PC-3 (cell line): ENCODE measurements at regions not wholly inside any gene's neighbourhood (a gene's known extent, or its start where the extent isn't known, plus 50 kb on each side); places are given as distances from the start of the nearest gene placed in this dataset.

Experiments
- ATAC-seq: fragments of 200-7000 bp; cut with Tn5 transposase; 2 replicates; pipeline ENCODE4 v1.9.1; 2020; ENCODE audit warnings: mild to moderate bottlenecking, moderate library complexity
- BruUV-seq: library from RNA; stranded (reverse); fragments of 400-500 nt; replicated peaks from 2 replicates; lab custom pipeline; 2021; lab: Mats Ljungman, UMichigan
- CTCF ChIA-PET: fragments of 300-600 bp; sonication (Branson Sonifier 250); formaldehyde crosslinking; loops from one replicate; lab custom pipeline; 2022; ENCODE audit warnings: antibody characterized with exemption; lab: Charles Lee
- POLR2A ChIA-PET: fragments of 300-600 bp; sonication (Branson Sonifier 250); formaldehyde crosslinking; loops from one replicate; lab custom pipeline; 2022; ENCODE audit warnings: antibody characterized with exemption; ENCODE audit not compliant: unreplicated experiment; lab: Charles Lee
- DNase-seq: peaks from one replicate; pipeline ENCODE4 v3.0.0-alpha.2; 2015
- H2AFZ ChIP-seq: fragments of 300-600 bp; sonication (generic); 2 replicates; pipeline ENCODE4 v1.6.0; 2016; ENCODE audit warnings: antibody characterized with exemption, low read length
- H3F3A ChIP-seq: fragments of 300-600 bp; sonication (generic); one replicate; pipeline ENCODE4 v1.6.0; 2017; ENCODE audit warnings: antibody characterized with exemption, low read length, control low read depth, mild to moderate bottlenecking; ENCODE audit not compliant: unreplicated experiment
- H3K27ac ChIP-seq: fragments of 300-600 bp; sonication (generic); 2 replicates; pipeline ENCODE4 v1.5.1; 2016; ENCODE audit warnings: mild to moderate bottlenecking, low read length
- H3K27me3 ChIP-seq: fragments of 300-600 bp; sonication (generic); 2 replicates; pipeline ENCODE4 v1.6.1; 2016; ENCODE audit warnings: low read length, mixed read lengths
- H3K36me3 ChIP-seq: fragments of 300-600 bp; sonication (generic); 2 replicates; pipeline ENCODE4 v1.6.1; 2016; ENCODE audit warnings: low read depth, mixed run types, low read length, mixed read lengths
- H3K4me1 ChIP-seq: fragments of 300-600 bp; sonication (generic); 2 replicates; pipeline ENCODE4 v1.5.1; 2016; ENCODE audit warnings: low read length; ENCODE audit not compliant: insufficient read depth
- H3K4me2 ChIP-seq: fragments of 300-600 bp; sonication (generic); 2 replicates; pipeline ENCODE4 v1.6.0; 2016; ENCODE audit warnings: low read length
- H3K4me3 ChIP-seq: fragments of 300-600 bp; sonication (generic); 2 replicates; pipeline ENCODE4 v1.5.1; 2016; ENCODE audit warnings: mild to moderate bottlenecking, low read length, mixed read lengths
- H3K79me2 ChIP-seq: fragments of 300-600 bp; sonication (generic); 2 replicates; pipeline ENCODE4 v1.6.1; 2017; ENCODE audit warnings: low read length, mixed read lengths
- H3K9ac ChIP-seq: fragments of 300-600 bp; sonication (generic); 2 replicates; pipeline ENCODE4 v1.6.0; 2016; ENCODE audit warnings: mild to moderate bottlenecking, low read length
- H3K9me2 ChIP-seq: fragments of 300-600 bp; sonication (generic); replicated peaks from 2 replicates; pipeline ENCODE4 v1.6.1; 2016; ENCODE audit warnings: mixed run types, low read length, mixed read lengths
- H3K9me3 ChIP-seq: fragments of 300-600 bp; sonication (generic); 2 replicates; pipeline ENCODE4 v1.6.1; 2016; ENCODE audit warnings: low read length, mixed read lengths
- H4K20me1 ChIP-seq: fragments of 300-600 bp; sonication (generic); 2 replicates; pipeline ENCODE4 v1.6.1; 2016; ENCODE audit warnings: low read length, mixed read lengths
- CTCF ChIP-seq: fragments of 300-600 bp; sonication (generic); conservative IDR thresholded peaks from 2 replicates; pipeline ENCODE4 v1.5.1; 2017; ENCODE audit warnings: antibody characterized with exemption, low read depth, mild to moderate bottlenecking, low read length
- EZH2 ChIP-seq: fragments of 300-600 bp; sonication (generic); IDR thresholded peaks from one replicate; pipeline ENCODE4 v1.6.1; 2017; ENCODE audit warnings: antibody characterized with exemption, mild to moderate bottlenecking, low read length; ENCODE audit not compliant: unreplicated experiment
- EZH2phosphoT487 ChIP-seq: fragments of 300-600 bp; sonication (generic); IDR thresholded peaks from 2 replicates; pipeline ENCODE4 v1.6.1; 2018; ENCODE audit warnings: mild to moderate bottlenecking, antibody characterized with exemption, low read length, borderline replicate concordance
- intact Hi-C: fragments of 100-400 bp; cut with micrococcal nuclease; formaldehyde crosslinking; loops from 2 replicates; pipeline ENCODE4 v1.9.0; 2023

GRCh38 chr1:108045460-108045859, 80.5 kb upstream of the VAV3 start:
- ATAC-seq (no peak), DNase-seq (no peak)
- no peaks in the 10 kb centered on the region for H3F3A ChIP-seq
- H3K27ac ChIP-seq, result no peak overlapping the region
- no peaks in the 10 kb centered on the region for H3K9me3 ChIP-seq
- no TSS peak for BruUV-seq
- intact Hi-C loops, result loop anchor here (5.0 kb wide), 1 partner anchor 37 kb away; no protein-coding TSS in a partner anchor
- no peaks in the 10 kb centered on the region for H3K9me2 ChIP-seq
- H3K36me3 ChIP-seq, result no peaks in the 10 kb centered on the region
- H3K4me1 ChIP-seq, result peaks cover 19% of the 10 kb centered on the region
- H4K20me1 ChIP-seq, result no peaks in the 10 kb centered on the region
- no peak for TF ChIP-seq EZH2
- TF ChIP-seq CTCF, result no peak
- no peak for TF ChIP-seq EZH2phosphoT487
- ChIA-PET CTCF (no interaction called here), POLR2A (no interaction called here)
- no peak overlapping the region for H3K4me2 ChIP-seq
- no peak overlapping the region for H3K4me3 ChIP-seq
- H2AFZ ChIP-seq, result no peak overlapping the region
- H3K27me3 ChIP-seq, result no peaks in the 10 kb centered on the region
- no peaks in the 10 kb centered on the region for H3K79me2 ChIP-seq
- no peak overlapping the region for H3K9ac ChIP-seq

GRCh38 chr1:108044318-108044717, 79.3 kb upstream of the VAV3 start:
- no peak for TF ChIP-seq EZH2phosphoT487
- no peak for TF ChIP-seq CTCF
- TF ChIP-seq EZH2, result no peak
- Histone ChIP-seq H3K79me2 (no peaks in the 10 kb centered on the region), H3K4me3 (no peak overlapping the region), H3F3A (no peaks in the 10 kb centered on the region), H3K27me3 (no peaks in the 10 kb centered on the region), H3K9me3 (no peaks in the 10 kb centered on the region), H3K9ac (no peak overlapping the region), H3K4me1 (peaks cover 8% of the 10 kb centered on the region; the same call in 1 of the 2 replicates), H3K27ac (no peak overlapping the region), H3K36me3 (no peaks in the 10 kb centered on the region), H3K9me2 (no peaks in the 10 kb centered on the region), H3K4me2 (no peak overlapping the region), H2AFZ (no peak overlapping the region), H4K20me1 (no peaks in the 10 kb centered on the region)
- no TSS peak for BruUV-seq
- ATAC-seq, result no peak
- CTCF ChIA-PET, result no interaction called here
- DNase-seq, result no peak
- POLR2A ChIA-PET, result no interaction called here
- intact Hi-C loops, result no loop called here

GRCh38 chr1:108043707-108044106, 78.7 kb upstream of the VAV3 start:
- H3K79me2 ChIP-seq, result no peaks in the 10 kb centered on the region
- CTCF ChIA-PET, result no interaction called here
- no peak for DNase-seq
- POLR2A ChIA-PET, result no interaction called here
- no peak overlapping the region for H3K9ac ChIP-seq
- H3K9me3 ChIP-seq, result no peaks in the 10 kb centered on the region
- no peak overlapping the region for H3K4me2 ChIP-seq
- intact Hi-C loops, result no loop called here
- H3K4me3 ChIP-seq, result no peak overlapping the region
- no peaks in the 10 kb centered on the region for H3F3A ChIP-seq
- no peak overlapping the region for H3K27ac ChIP-seq
- no TSS peak for BruUV-seq
- no peak for TF ChIP-seq EZH2
- TF ChIP-seq EZH2phosphoT487, result no peak
- TF ChIP-seq CTCF, result no peak
- H3K4me1 ChIP-seq, result 0 out of 2 replicates have a peak, but pooled peaks cover 2% of the 10 kb centered on the region
- no peaks in the 10 kb centered on the region for H3K9me2 ChIP-seq
- no peaks in the 10 kb centered on the region for H3K36me3 ChIP-seq
- ATAC-seq, result no peak
- H2AFZ ChIP-seq, result no peak overlapping the region
- no peaks in the 10 kb centered on the region for H3K27me3 ChIP-seq
- no peaks in the 10 kb centered on the region for H4K20me1 ChIP-seq
